ENCODE measurements at regions not wholly inside any gene's neighbourhood (a gene's known extent, or its start where the extent isn't known, plus 50 kb on each side); places are given as distances from the start of the nearest gene placed in this dataset.

GRCh38 chr4:33649471-33649870 is 2594.8 kb downstream of the ARAP2 start:
- TF ChIP-seq CTCF (conservative IDR thresholded peaks at IDR 0.05; ENCODE audit: low read length) (no peak), EZH2phosphoT487 (IDR thresholded peaks at IDR 0.05; ENCODE audit: borderline replicate concordance) (no peak)
- H3F3A ChIP-seq (ENCODE audit: low read depth) = no peaks in the 10 kb centered on the region
- H2AFZ ChIP-seq (ENCODE audit: low read length) = no peak overlapping the region
- H4K20me1 ChIP-seq (ENCODE audit: insufficient read depth, low read length, poor library complexity, severe bottlenecking) = no peaks in the 10 kb centered on the region
- H3K9me3 ChIP-seq (ENCODE audit: insufficient read depth, low read depth, low read length) = no peaks in the 10 kb centered on the region
- H3K27me3 ChIP-seq (ENCODE audit: insufficient read depth, low read length, poor library complexity, severe bottlenecking) = no peaks in the 10 kb centered on the region
- no peak overlapping the region for H3K9ac ChIP-seq (ENCODE audit: low read depth, low read length, poor library complexity, severe bottlenecking)
- no peaks in the 10 kb centered on the region for H3K9me2 ChIP-seq (replicated peaks; ENCODE audit: low read depth, low read length)
- H3K4me3 ChIP-seq (ENCODE audit: low read length, poor library complexity, severe bottlenecking) = no peak overlapping the region
- no peak overlapping the region for H3K4me2 ChIP-seq (ENCODE audit: low read depth, low read length, poor library complexity, severe bottlenecking)
- H3K4me1 ChIP-seq (ENCODE audit: insufficient read depth, low read length, poor library complexity, severe bottlenecking) = no peaks in the 10 kb centered on the region
- H3K36me3 ChIP-seq (ENCODE audit: insufficient read depth, low read length) = no peaks in the 10 kb centered on the region
- no peaks in the 10 kb centered on the region for H3K79me2 ChIP-seq (ENCODE audit: insufficient read depth, low read length)

DNA sequence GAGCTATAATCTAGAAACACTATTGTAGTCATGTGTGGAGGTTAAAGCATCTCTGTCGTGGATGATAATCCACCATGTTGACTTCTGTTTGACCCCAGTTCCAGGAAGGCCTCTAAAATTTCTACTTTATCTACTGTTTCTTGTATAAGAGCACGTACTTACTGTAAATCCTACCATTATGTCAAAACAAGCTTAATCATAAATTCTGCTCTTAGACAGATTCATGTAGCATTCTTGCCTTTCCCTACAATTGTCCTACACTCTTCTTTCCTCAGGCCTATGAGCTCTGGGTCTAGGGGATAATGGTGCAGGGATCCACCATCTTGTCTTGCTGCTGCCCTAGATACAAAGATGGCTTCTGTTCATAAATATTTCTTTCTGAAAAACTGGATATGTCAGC is 2594.3 kb downstream of the ARAP2 start:
- Histone ChIP-seq H3K4me3 (ENCODE audit: low read length, poor library complexity, severe bottlenecking) (no peak overlapping the region), H3K4me1 (ENCODE audit: insufficient read depth, low read length, poor library complexity, severe bottlenecking) (no peaks in the 10 kb centered on the region), H2AFZ (ENCODE audit: low read length) (no peak overlapping the region), H3K36me3 (ENCODE audit: insufficient read depth, low read length) (no peaks in the 10 kb centered on the region), H3F3A (ENCODE audit: low read depth) (no peaks in the 10 kb centered on the region), H3K27me3 (ENCODE audit: insufficient read depth, low read length, poor library complexity, severe bottlenecking) (no peaks in the 10 kb centered on the region), H3K9ac (ENCODE audit: low read depth, low read length, poor library complexity, severe bottlenecking) (no peak overlapping the region), H3K4me2 (ENCODE audit: low read depth, low read length, poor library complexity, severe bottlenecking) (no peak overlapping the region), H3K79me2 (ENCODE audit: insufficient read depth, low read length) (no peaks in the 10 kb centered on the region), H3K9me3 (ENCODE audit: insufficient read depth, low read depth, low read length) (no peaks in the 10 kb centered on the region), H3K9me2 (replicated peaks; ENCODE audit: low read depth, low read length) (no peaks in the 10 kb centered on the region), H4K20me1 (ENCODE audit: insufficient read depth, low read length, poor library complexity, severe bottlenecking) (no peaks in the 10 kb centered on the region)
- TF ChIP-seq EZH2phosphoT487 (IDR thresholded peaks at IDR 0.05; ENCODE audit: borderline replicate concordance) = no peak
- no peak for TF ChIP-seq CTCF (conservative IDR thresholded peaks at IDR 0.05; ENCODE audit: low read length)

GRCh38 chr4:33658971-33659370 is 2585.3 kb downstream of the ARAP2 start:
- Histone ChIP-seq H4K20me1 (ENCODE audit: insufficient read depth, low read length, poor library complexity, severe bottlenecking) (no peaks in the 10 kb centered on the region), H3K79me2 (ENCODE audit: insufficient read depth, low read length) (no peaks in the 10 kb centered on the region), H3K9ac (ENCODE audit: low read depth, low read length, poor library complexity, severe bottlenecking) (no peak overlapping the region), H3K4me1 (ENCODE audit: insufficient read depth, low read length, poor library complexity, severe bottlenecking) (no peaks in the 10 kb centered on the region), H3K9me2 (replicated peaks; ENCODE audit: low read depth, low read length) (no peaks in the 10 kb centered on the region), H3F3A (ENCODE audit: low read depth) (no peaks in the 10 kb centered on the region), H3K4me3 (ENCODE audit: low read length, poor library complexity, severe bottlenecking) (no peak overlapping the region), H3K27me3 (ENCODE audit: insufficient read depth, low read length, poor library complexity, severe bottlenecking) (no peaks in the 10 kb centered on the region), H3K4me2 (ENCODE audit: low read depth, low read length, poor library complexity, severe bottlenecking) (no peak overlapping the region), H2AFZ (ENCODE audit: low read length) (no peak overlapping the region), H3K9me3 (ENCODE audit: insufficient read depth, low read depth, low read length) (no peaks in the 10 kb centered on the region), H3K36me3 (ENCODE audit: insufficient read depth, low read length) (no peaks in the 10 kb centered on the region)
- no peak for TF ChIP-seq EZH2phosphoT487 (IDR thresholded peaks at IDR 0.05; ENCODE audit: borderline replicate concordance)
- TF ChIP-seq CTCF (conservative IDR thresholded peaks at IDR 0.05; ENCODE audit: low read length) = no peak

Data from Loucy (cell line).